ENCODE measurements at regions not wholly inside any gene's neighbourhood (a gene's known extent, or its start where the extent isn't known, plus 50 kb on each side); places are given as distances from the start of the nearest gene placed in this dataset.

GRCh38 chr2:128475427-128476211 is 157.0 kb upstream of the HS6ST1 start:
- DNase-seq = no peak

GRCh38 chr2:128477026-128477820 is 158.6 kb upstream of the HS6ST1 start:
- no peak for DNase-seq

- DNase-seq = no peak
These were observed 159.2 kb upstream of the HS6ST1 start for GRCh38 chr2:128477891-128478290.

GRCh38 chr2:128485761-128486639 is 167.3 kb upstream of the HS6ST1 start:
- no peak for DNase-seq

- DNase-seq = no peak
These were observed 168.1 kb upstream of the HS6ST1 start for GRCh38 chr2:128486640-128487375.

GRCh38 chr2:128487650-128488387 is 169.2 kb upstream of the HS6ST1 start:
- DNase-seq = no peak

GRCh38 chr2:128488434-128488833 is 169.8 kb upstream of the HS6ST1 start:
- DNase-seq = no peak

- DNase-seq = no peak
These were observed 171.0 kb upstream of the HS6ST1 start for GRCh38 chr2:128489526-128490273.

GRCh38 chr2:128490321-128490720 is 171.7 kb upstream of the HS6ST1 start:
- DNase-seq = no peak

- DNase-seq = no peak
These were observed 172.4 kb upstream of the HS6ST1 start for GRCh38 chr2:128490881-128491691.

GRCh38 chr2:128491692-128492244 is 173.1 kb upstream of the HS6ST1 start:
- no peak for DNase-seq

GRCh38 chr2:128492966-128493811 is 174.5 kb upstream of the HS6ST1 start:
- no peak for DNase-seq

- no peak for DNase-seq
These were observed 175.2 kb upstream of the HS6ST1 start for GRCh38 chr2:128493880-128494279.

- no peak for DNase-seq
These were observed 175.6 kb upstream of the HS6ST1 start for GRCh38 chr2:128494307-128494639.

GRCh38 chr2:128494640-128495321 is 176.1 kb upstream of the HS6ST1 start:
- no peak for DNase-seq

GRCh38 chr2:128495996-128496547 is 177.4 kb upstream of the HS6ST1 start:
- no peak for DNase-seq

GRCh38 chr2:128496700-128497099 is 178.0 kb upstream of the HS6ST1 start:
- no peak for DNase-seq

GRCh38 chr2:128497461-128497860 is 178.8 kb upstream of the HS6ST1 start:
- no peak for DNase-seq
